Stimulated activated CD4-positive, alpha-beta T cell treated with anti-CD3 and anti-CD28 coated beads, TNF-alpha, amount 100 ng/mL, for 4 hours (primary cell): ENCODE measurements at regions not wholly inside any gene's neighbourhood (a gene's known extent, or its start where the extent isn't known, plus 50 kb on each side); places are given as distances from the start of the nearest gene placed in this dataset.

Experiments used
- DNase-seq, 3 experiments: peaks; one replicate each; pipeline ENCODE4 v3.0.0-alpha.2; 2020; ENCODE audit warnings: low read depth in 3 of 3

- no peak for DNase-seq
Measured at GRCh38 chr7:28361551-28361950, 50.8 kb upstream of the CREB5 start.

GRCh38 chr7:28362182-28362581, 50.1 kb upstream of the CREB5 start:
- no peak for DNase-seq
